HG03442 (cell line): ENCODE measurements at regions not wholly inside any gene's neighbourhood (a gene's known extent, or its start where the extent isn't known, plus 50 kb on each side); places are given as distances from the start of the nearest gene placed in this dataset.
A peak's percentile ranks its signal among the peaks of the same experiment; 100 is the strongest.
"Not testable (repeated sequence)": the region's sequence is repeated elsewhere in the genome, so short reads cannot be mapped to it uniquely, and the experiment has no call there.

Source experiments
- ATAC-seq: cut with Tn5 transposase; IDR thresholded peaks from one replicate; pipeline ENCODE4 v1.9.1; 2021; ENCODE audit warnings: mild to moderate bottlenecking, moderate library complexity; ENCODE audit not compliant: unreplicated experiment

GRCh38 chr1:118575060-118575459 lies 390.0 kb upstream of the SPAG17 start:
- ATAC-seq: no peak

GRCh38 chr1:118564961-118565703 lies 380.1 kb upstream of the SPAG17 start:
- ATAC-seq: no peak

- ATAC-seq: peak; percentile 73
Observed at GRCh38 chr1:118563981-118564951, 379.2 kb upstream of the SPAG17 start.

GRCh38 chr1:118558933-118559332 lies 373.9 kb upstream of the SPAG17 start:
- no peak for ATAC-seq

GRCh38 chr1:118556936-118557335 lies 371.9 kb upstream of the SPAG17 start:
- ATAC-seq: no peak

- ATAC-seq: no peak
Observed at GRCh38 chr1:118555638-118556037, 370.6 kb upstream of the SPAG17 start.

- no peak for ATAC-seq
Observed at GRCh38 chr1:118535901-118536300, 350.9 kb upstream of the SPAG17 start.

- ATAC-seq: not testable (repeated sequence)
Observed at GRCh38 chr1:118511922-118512321, 326.9 kb upstream of the SPAG17 start.

- no peak for ATAC-seq
Observed at GRCh38 chr1:118504867-118505266, 319.8 kb upstream of the SPAG17 start.

GRCh38 chr1:118504221-118504644 lies 319.2 kb upstream of the SPAG17 start:
- no peak for ATAC-seq

GRCh38 chr1:118503752-118504151 lies 318.7 kb upstream of the SPAG17 start:
- no peak for ATAC-seq

- no peak for ATAC-seq
Observed at GRCh38 chr1:118494998-118495397, 310.0 kb upstream of the SPAG17 start.

- ATAC-seq: no peak
Observed at GRCh38 chr1:118488787-118489186, 303.8 kb upstream of the SPAG17 start.

GRCh38 chr1:118487932-118488331 lies 302.9 kb upstream of the SPAG17 start:
- ATAC-seq: no peak

GRCh38 chr1:118487091-118487490 lies 302.1 kb upstream of the SPAG17 start:
- ATAC-seq: no peak

- no peak for ATAC-seq
Observed at GRCh38 chr1:118486199-118486598, 301.2 kb upstream of the SPAG17 start.

- ATAC-seq: no peak
Observed at GRCh38 chr1:118485757-118486156, 300.7 kb upstream of the SPAG17 start.

GRCh38 chr1:118484893-118485292 lies 299.9 kb upstream of the SPAG17 start:
- no peak for ATAC-seq

GRCh38 chr1:118483245-118484006 lies 298.4 kb upstream of the SPAG17 start:
- ATAC-seq: no peak

- ATAC-seq: no peak
Observed at GRCh38 chr1:118481126-118481525, 296.1 kb upstream of the SPAG17 start.

GRCh38 chr1:118479351-118479750 lies 294.3 kb upstream of the SPAG17 start:
- ATAC-seq: no peak
